ENCODE measurements at regions not wholly inside any gene's neighbourhood (a gene's known extent, or its start where the extent isn't known, plus 50 kb on each side); places are given as distances from the start of the nearest gene placed in this dataset.
A peak's percentile ranks its signal among the peaks of the same experiment; 100 is the strongest.

DNA sequence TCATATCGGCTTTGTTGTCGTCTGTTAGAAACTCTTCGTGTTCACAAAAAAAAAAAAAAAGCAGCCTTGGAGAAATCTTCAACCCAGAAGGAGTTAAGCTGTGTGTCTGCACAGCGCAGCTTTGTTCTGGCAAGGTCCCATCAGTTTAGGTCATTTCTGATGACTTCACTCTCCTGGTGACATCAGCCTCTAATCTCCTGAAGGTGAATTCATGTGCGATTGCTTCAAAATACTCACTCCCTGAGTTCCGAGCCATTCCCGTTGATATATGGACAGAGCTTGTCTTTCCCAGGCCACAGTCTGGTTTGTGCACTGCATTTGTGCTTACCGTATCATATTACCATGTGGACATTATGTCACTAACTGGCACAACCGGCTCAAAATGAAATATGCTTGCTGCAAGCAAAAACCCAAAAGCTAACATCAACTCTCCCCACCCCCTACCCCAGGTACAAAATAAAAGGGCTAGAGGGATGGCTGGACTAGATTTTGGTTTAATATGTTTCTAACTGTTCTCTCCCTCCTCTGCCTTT is 342.4 kb downstream of the KCNRG start:
- peaks cover 8 to 20% of the 10 kb centered on the region in 2 experiments; a peak in 3 of 4 replicates for H3K4me1 Mint-ChIP-seq
- no peaks in the 10 kb centered on the region for H3K79me1 ChIP-seq (ENCODE audit: insufficient read depth, low read depth, low read length, poor library complexity, severe bottlenecking)
- H3K27ac Mint-ChIP-seq: peak overlapping the region in 1 of 3 experiments; percentile 40; a peak in 1 of 7 replicates
- no peak overlapping the region for H3T11ph ChIP-seq (ENCODE audit: low read length)
- H3K4me1 ChIP-seq (ENCODE audit: insufficient read depth, low read length): no peaks in the 10 kb centered on the region; the same call in 1 of the 2 replicates
- no peak overlapping the region for H2BK120ac ChIP-seq (ENCODE audit: low read depth, low read length, poor library complexity, severe bottlenecking)
- H3K9ac ChIP-seq (ENCODE audit: extremely low read depth, insufficient read length, low read length): no peak overlapping the region
- H2BK20ac ChIP-seq (ENCODE audit: low read depth, low read length, poor library complexity, severe bottlenecking): no peak overlapping the region
- no peak overlapping the region for H4K5ac ChIP-seq (ENCODE audit: insufficient read length, low read depth, low read length)
- no peak overlapping the region for H4K8ac ChIP-seq (replicated peaks; ENCODE audit: insufficient read length, low read depth, low read length)
- H2AFZ ChIP-seq (ENCODE audit: low read length): no peak overlapping the region
- H3K36me3 Mint-ChIP-seq (ENCODE audit: insufficient read depth in 1 of 3, low read depth in 3 of 3): no peaks in the 10 kb centered on the region
- H2BK5ac ChIP-seq (ENCODE audit: insufficient read length, low read length): no peak overlapping the region
- H3K14ac ChIP-seq (ENCODE audit: insufficient read depth, low read length): no peak overlapping the region
- no peak overlapping the region for H2BK15ac ChIP-seq (ENCODE audit: low read depth, low read length)
- no CpG with 5 or more reads among the region's 9 CpGs for WGBS (ENCODE audit: extremely low coverage, insufficient read length, low lambda C conversion rate)
- no peaks in the 10 kb centered on the region for H4K20me1 ChIP-seq (ENCODE audit: control insufficient read depth, insufficient read depth, insufficient read length)
- H3K9me3 Mint-ChIP-seq: no peaks in the 10 kb centered on the region
- no peaks in the 10 kb centered on the region for H3K9me3 ChIP-seq (ENCODE audit: control insufficient read depth, low read depth, low read length)
- no peak overlapping the region for H3K56ac ChIP-seq (ENCODE audit: insufficient read length, low read depth, low read length)
- H4K91ac ChIP-seq (ENCODE audit: insufficient read length, low read depth, low read length): no peak overlapping the region
- no peak overlapping the region for H2AK5ac ChIP-seq (ENCODE audit: insufficient read length, low read length)
- no peak overlapping the region for H3K4me2 ChIP-seq (ENCODE audit: insufficient read depth, insufficient read length, low read length)
- DNase-seq: no peak
- TF ChIP-seq, protein P1, sequence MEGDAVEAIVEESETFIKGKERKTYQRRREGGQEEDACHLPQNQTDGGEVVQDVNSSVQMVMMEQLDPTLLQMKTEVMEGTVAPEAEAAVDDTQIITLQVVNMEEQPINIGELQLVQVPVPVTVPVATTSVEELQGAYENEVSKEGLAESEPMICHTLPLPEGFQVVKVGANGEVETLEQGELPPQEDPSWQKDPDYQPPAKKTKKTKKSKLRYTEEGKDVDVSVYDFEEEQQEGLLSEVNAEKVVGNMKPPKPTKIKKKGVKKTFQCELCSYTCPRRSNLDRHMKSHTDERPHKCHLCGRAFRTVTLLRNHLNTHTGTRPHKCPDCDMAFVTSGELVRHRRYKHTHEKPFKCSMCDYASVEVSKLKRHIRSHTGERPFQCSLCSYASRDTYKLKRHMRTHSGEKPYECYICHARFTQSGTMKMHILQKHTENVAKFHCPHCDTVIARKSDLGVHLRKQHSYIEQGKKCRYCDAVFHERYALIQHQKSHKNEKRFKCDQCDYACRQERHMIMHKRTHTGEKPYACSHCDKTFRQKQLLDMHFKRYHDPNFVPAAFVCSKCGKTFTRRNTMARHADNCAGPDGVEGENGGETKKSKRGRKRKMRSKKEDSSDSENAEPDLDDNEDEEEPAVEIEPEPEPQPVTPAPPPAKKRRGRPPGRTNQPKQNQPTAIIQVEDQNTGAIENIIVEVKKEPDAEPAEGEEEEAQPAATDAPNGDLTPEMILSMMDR (conservative IDR thresholded peaks at IDR 0.05): no peak
- H3K27me3 Mint-ChIP-seq (ENCODE audit: low read depth): no peaks in the 10 kb centered on the region
- no peaks in the 10 kb centered on the region for H3K27me3 ChIP-seq (ENCODE audit: insufficient read depth, low read length)
- H3K18ac ChIP-seq (ENCODE audit: insufficient read length, low read depth, low read length): no peak overlapping the region
- H2BK12ac ChIP-seq (ENCODE audit: insufficient read length, low read depth, low read length): no peak overlapping the region
- H3K23me2 ChIP-seq (ENCODE audit: insufficient read length, low read depth, low read length, poor library complexity, severe bottlenecking): no peaks in the 10 kb centered on the region
- H3K4me3 Mint-ChIP-seq: no peak overlapping the region
- H3K23ac ChIP-seq (ENCODE audit: insufficient read length, low read depth, low read length): no peak overlapping the region
- no peak overlapping the region for H3K27ac ChIP-seq (ENCODE audit: insufficient read length, low read depth, low read length)
- H3K4ac ChIP-seq (ENCODE audit: low read depth, low read length): no peak overlapping the region
- H3K79me2 ChIP-seq (ENCODE audit: insufficient read depth, low read length): no peaks in the 10 kb centered on the region

All from H9 (cell line).